ENCODE measurements at regions not wholly inside any gene's neighbourhood (a gene's known extent, or its start where the extent isn't known, plus 50 kb on each side); places are given as distances from the start of the nearest gene placed in this dataset.

GRCh38 chr5:67808340-67808739 is 407.2 kb upstream of the PIK3R1 start:
- no peaks in the 10 kb centered on the region for H3K4me1 ChIP-seq
- TF ChIP-seq CTCF (IDR thresholded peaks at IDR 0.05) = no peak
- no peaks in the 10 kb centered on the region for H3K9me3 ChIP-seq
- intact Hi-C loops (cut with DNase I) = no loop called here
- no peaks in the 10 kb centered on the region for H3K36me3 ChIP-seq
- DNase-seq = no peak
- H3K9ac ChIP-seq (ENCODE audit: low read depth in 2 of 2, low read length in 2 of 2) = no peak overlapping the region
- no peak overlapping the region for H3K27ac ChIP-seq
- H3K4me3 ChIP-seq = no peak overlapping the region
- H3K27me3 ChIP-seq = no peaks in the 10 kb centered on the region

GRCh38 chr5:67807439-67807888 is 408.1 kb upstream of the PIK3R1 start:
- no peak overlapping the region for H3K27ac ChIP-seq
- intact Hi-C loops (cut with DNase I) = no loop called here
- H3K4me1 ChIP-seq = no peaks in the 10 kb centered on the region
- DNase-seq = no peak
- H3K36me3 ChIP-seq = no peaks in the 10 kb centered on the region
- TF ChIP-seq CTCF (IDR thresholded peaks at IDR 0.05) = no peak
- H3K4me3 ChIP-seq = no peak overlapping the region
- no peaks in the 10 kb centered on the region for H3K27me3 ChIP-seq
- H3K9ac ChIP-seq (ENCODE audit: low read depth in 2 of 2, low read length in 2 of 2) = no peak overlapping the region
- H3K9me3 ChIP-seq = no peaks in the 10 kb centered on the region

GRCh38 chr5:67806654-67807438 is 408.7 kb upstream of the PIK3R1 start:
- Histone ChIP-seq H3K4me1 (no peaks in the 10 kb centered on the region), H3K27ac (no peak overlapping the region), H3K9ac (ENCODE audit: low read depth in 2 of 2, low read length in 2 of 2) (no peak overlapping the region), H3K36me3 (no peaks in the 10 kb centered on the region), H3K4me3 (no peak overlapping the region), H3K9me3 (no peaks in the 10 kb centered on the region), H3K27me3 (no peaks in the 10 kb centered on the region)
- no peak for TF ChIP-seq CTCF (IDR thresholded peaks at IDR 0.05)
- intact Hi-C loops (cut with DNase I) = no loop called here
- no peak for DNase-seq

GRCh38 chr5:67805666-67806348 is 409.7 kb upstream of the PIK3R1 start:
- no peak overlapping the region for H3K9ac ChIP-seq (ENCODE audit: low read depth in 2 of 2, low read length in 2 of 2)
- H3K27me3 ChIP-seq = no peaks in the 10 kb centered on the region
- H3K36me3 ChIP-seq = no peaks in the 10 kb centered on the region
- no peaks in the 10 kb centered on the region for H3K9me3 ChIP-seq
- H3K4me1 ChIP-seq = no peaks in the 10 kb centered on the region
- no peak overlapping the region for H3K27ac ChIP-seq
- no peak overlapping the region for H3K4me3 ChIP-seq
- intact Hi-C loops (cut with DNase I) = no loop called here
- DNase-seq = no peak
- TF ChIP-seq CTCF (IDR thresholded peaks at IDR 0.05) = no peak

- Histone ChIP-seq H3K9ac (ENCODE audit: low read depth in 2 of 2, low read length in 2 of 2) (no peak overlapping the region), H3K36me3 (no peaks in the 10 kb centered on the region), H3K27me3 (no peaks in the 10 kb centered on the region), H3K4me1 (no peaks in the 10 kb centered on the region), H3K4me3 (no peak overlapping the region), H3K9me3 (no peaks in the 10 kb centered on the region), H3K27ac (no peak overlapping the region)
- no peak for DNase-seq
- no peak for TF ChIP-seq CTCF (IDR thresholded peaks at IDR 0.05)
- intact Hi-C loops (cut with DNase I) = no loop called here
Observed at GRCh38 chr5:67802766-67803165, 412.8 kb upstream of the PIK3R1 start.
